ENCODE measurements at regions not wholly inside any gene's neighbourhood (a gene's known extent, or its start where the extent isn't known, plus 50 kb on each side); places are given as distances from the start of the nearest gene placed in this dataset.
"Not testable (repeated sequence)": the region's sequence is repeated elsewhere in the genome, so short reads cannot be mapped to it uniquely, and the experiment has no call there.

DNA sequence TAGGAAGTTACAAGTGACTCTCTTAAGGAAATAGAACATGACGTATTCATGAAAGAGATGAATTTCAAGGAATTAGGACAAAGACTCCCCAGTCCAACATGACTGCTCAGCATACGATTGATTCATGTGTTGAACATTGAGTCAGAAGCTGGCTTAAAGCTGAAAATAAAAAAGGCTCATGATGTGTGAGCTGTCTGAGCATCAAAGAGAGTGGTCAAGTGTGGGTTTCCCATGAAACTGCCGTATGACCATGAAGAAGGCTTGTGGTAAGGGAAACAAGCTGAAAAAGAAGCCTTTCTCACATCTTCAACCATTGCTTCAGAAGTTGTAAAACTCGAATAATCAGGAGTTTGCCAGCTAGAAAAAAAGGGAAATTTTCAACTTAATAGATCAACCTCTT lies 201.9 kb upstream of the APCDD1 start:
- Histone ChIP-seq H2AFZ (ENCODE audit: low read depth, low read length) (no peak overlapping the region), H3K27me3 (ENCODE audit: insufficient read depth, low read depth, low read length) (no peaks in the 10 kb centered on the region), H3K9me2 (ENCODE audit: insufficient read depth, low read length) (no peaks in the 10 kb centered on the region), H3K9me3 (ENCODE audit: low read length) (no peaks in the 10 kb centered on the region), H3K79me2 (replicated peaks; ENCODE audit: insufficient read depth, low read length) (no peaks in the 10 kb centered on the region), H3K9ac (ENCODE audit: low read length) (no peak overlapping the region), H3K4me2 (ENCODE audit: low read length) (no peak overlapping the region), H3K27ac (ENCODE audit: low read length) (no peak overlapping the region), H4K20me1 (ENCODE audit: insufficient read depth) (no peaks in the 10 kb centered on the region), H3K4me3 (ENCODE audit: low read length) (no peak overlapping the region), H3K36me3 (ENCODE audit: insufficient read depth, low read length) (no peaks in the 10 kb centered on the region), H3F3A (ENCODE audit: insufficient read depth, low read length, poor library complexity, severe bottlenecking) (no peaks in the 10 kb centered on the region)
- TF ChIP-seq REST (IDR thresholded peaks at IDR 0.05; ENCODE audit: borderline replicate concordance) (no peak), SMC3 (conservative IDR thresholded peaks at IDR 0.05; ENCODE audit: poor library complexity) (no peak), POLR2AphosphoS5 (IDR thresholded peaks at IDR 0.05) (no peak), EP300 (conservative IDR thresholded peaks at IDR 0.05; ENCODE audit: poor library complexity, severe bottlenecking) (no peak), MXI1 (conservative IDR thresholded peaks at IDR 0.05; ENCODE audit: poor library complexity, severe bottlenecking) (no peak), EZH2 (IDR thresholded peaks at IDR 0.05; ENCODE audit: borderline replicate concordance, insufficient read depth, low read length, poor library complexity, severe bottlenecking) (no peak), RAD21 (conservative IDR thresholded peaks at IDR 0.05) (no peak), TAF1 (IDR thresholded peaks at IDR 0.05; ENCODE audit: low read depth) (no peak)
- TF ChIP-seq, protein P1, sequence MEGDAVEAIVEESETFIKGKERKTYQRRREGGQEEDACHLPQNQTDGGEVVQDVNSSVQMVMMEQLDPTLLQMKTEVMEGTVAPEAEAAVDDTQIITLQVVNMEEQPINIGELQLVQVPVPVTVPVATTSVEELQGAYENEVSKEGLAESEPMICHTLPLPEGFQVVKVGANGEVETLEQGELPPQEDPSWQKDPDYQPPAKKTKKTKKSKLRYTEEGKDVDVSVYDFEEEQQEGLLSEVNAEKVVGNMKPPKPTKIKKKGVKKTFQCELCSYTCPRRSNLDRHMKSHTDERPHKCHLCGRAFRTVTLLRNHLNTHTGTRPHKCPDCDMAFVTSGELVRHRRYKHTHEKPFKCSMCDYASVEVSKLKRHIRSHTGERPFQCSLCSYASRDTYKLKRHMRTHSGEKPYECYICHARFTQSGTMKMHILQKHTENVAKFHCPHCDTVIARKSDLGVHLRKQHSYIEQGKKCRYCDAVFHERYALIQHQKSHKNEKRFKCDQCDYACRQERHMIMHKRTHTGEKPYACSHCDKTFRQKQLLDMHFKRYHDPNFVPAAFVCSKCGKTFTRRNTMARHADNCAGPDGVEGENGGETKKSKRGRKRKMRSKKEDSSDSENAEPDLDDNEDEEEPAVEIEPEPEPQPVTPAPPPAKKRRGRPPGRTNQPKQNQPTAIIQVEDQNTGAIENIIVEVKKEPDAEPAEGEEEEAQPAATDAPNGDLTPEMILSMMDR (IDR thresholded peaks at IDR 0.05; ENCODE audit: poor library complexity, severe bottlenecking) = no peak

GRCh38 chr18:10252952-10253705 lies 201.3 kb upstream of the APCDD1 start:
- H3K4me3 ChIP-seq (ENCODE audit: low read length) = no peak overlapping the region
- H3K27ac ChIP-seq (ENCODE audit: low read length) = no peak overlapping the region
- no peaks in the 10 kb centered on the region for H3K9me3 ChIP-seq (ENCODE audit: low read length)
- no peaks in the 10 kb centered on the region for H3K9me2 ChIP-seq (ENCODE audit: insufficient read depth, low read length)
- no peaks in the 10 kb centered on the region for H3K36me3 ChIP-seq (ENCODE audit: insufficient read depth, low read length)
- H3F3A ChIP-seq (ENCODE audit: insufficient read depth, low read length, poor library complexity, severe bottlenecking) = no peaks in the 10 kb centered on the region
- H3K4me2 ChIP-seq (ENCODE audit: low read length) = no peak overlapping the region
- H2AFZ ChIP-seq (ENCODE audit: low read depth, low read length) = no peak overlapping the region
- no peaks in the 10 kb centered on the region for H4K20me1 ChIP-seq (ENCODE audit: insufficient read depth)
- no peaks in the 10 kb centered on the region for H3K27me3 ChIP-seq (ENCODE audit: insufficient read depth, low read depth, low read length)
- TF ChIP-seq EP300 (conservative IDR thresholded peaks at IDR 0.05; ENCODE audit: poor library complexity, severe bottlenecking) = no peak
- TF ChIP-seq, protein P1 (IDR thresholded peaks at IDR 0.05; ENCODE audit: poor library complexity, severe bottlenecking) = no peak
- no peaks in the 10 kb centered on the region for H3K79me2 ChIP-seq (replicated peaks; ENCODE audit: insufficient read depth, low read length)
- H3K9ac ChIP-seq (ENCODE audit: low read length) = no peak overlapping the region

DNA sequence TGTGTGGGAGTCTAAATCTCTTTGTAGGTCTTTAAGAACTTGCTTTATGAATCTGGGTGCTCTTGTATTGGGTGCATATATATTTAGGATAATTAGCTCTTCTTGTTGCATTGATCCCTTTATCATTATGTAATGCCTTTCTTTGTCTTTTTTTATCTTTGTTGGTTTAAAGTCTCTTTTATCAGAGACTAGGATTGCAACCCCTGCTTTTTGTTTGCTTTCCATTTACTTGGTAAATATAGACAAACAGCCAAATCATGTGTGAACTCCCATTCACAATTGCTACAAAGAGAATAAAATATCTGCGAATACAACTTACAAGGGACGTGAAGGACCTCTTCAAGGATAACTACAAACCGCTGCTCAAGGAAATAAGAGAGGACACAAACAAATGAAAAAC lies 198.2 kb upstream of the APCDD1 start:
- H3K27ac ChIP-seq (ENCODE audit: low read length); H3K79me2 ChIP-seq (replicated peaks; ENCODE audit: insufficient read depth, low read length); H4K20me1 ChIP-seq (ENCODE audit: insufficient read depth); H3K4me2 ChIP-seq (ENCODE audit: low read length); H3K36me3 ChIP-seq (ENCODE audit: insufficient read depth, low read length); H3K4me3 ChIP-seq (ENCODE audit: low read length); H3K27me3 ChIP-seq (ENCODE audit: insufficient read depth, low read depth, low read length); H3F3A ChIP-seq (ENCODE audit: insufficient read depth, low read length, poor library complexity, severe bottlenecking); H3K9ac ChIP-seq (ENCODE audit: low read length); H3K9me2 ChIP-seq (ENCODE audit: insufficient read depth, low read length); H2AFZ ChIP-seq (ENCODE audit: low read depth, low read length); H3K9me3 ChIP-seq (ENCODE audit: low read length): not testable (repeated sequence)
